GM23248 (cell line): ENCODE measurements at regions not wholly inside any gene's neighbourhood (a gene's known extent, or its start where the extent isn't known, plus 50 kb on each side); places are given as distances from the start of the nearest gene placed in this dataset.

ENCODE experiments used
- DNase-seq: peaks from one replicate; pipeline ENCODE4 v3.0.0-alpha.2; 2015
- H2AFZ ChIP-seq: fragments of 200-600 bp; sonication (generic); 2 replicates; pipeline ENCODE4 v1.6.1; 2016; ENCODE audit warnings: antibody characterized with exemption
- H3F3A ChIP-seq: fragments of 200-600 bp; sonication (generic); 2 replicates; pipeline ENCODE4 v1.6.1; 2016; ENCODE audit warnings: mild to moderate bottlenecking, antibody characterized with exemption, mixed run types; ENCODE audit not compliant: insufficient read depth
- H3K27ac ChIP-seq: fragments of 200-600 bp; sonication (generic); 2 replicates; pipeline ENCODE4 v1.5.1; 2016; ENCODE audit warnings: mild to moderate bottlenecking
- H3K27me3 ChIP-seq: fragments of 200-600 bp; sonication (generic); replicated peaks from 2 replicates; pipeline ENCODE4 v1.6.1; 2016; ENCODE audit warnings: mild to moderate bottlenecking; ENCODE audit not compliant: insufficient read depth
- H3K36me3 ChIP-seq: fragments of 200-600 bp; sonication (generic); 2 replicates; pipeline ENCODE4 v1.6.1; 2016; ENCODE audit warnings: low read depth, mild to moderate bottlenecking
- H3K4me1 ChIP-seq: fragments of 200-600 bp; sonication (generic); 2 replicates; pipeline ENCODE4 v1.6.1; 2016; ENCODE audit warnings: mild to moderate bottlenecking; ENCODE audit not compliant: insufficient read depth
- H3K4me2 ChIP-seq: fragments of 200-600 bp; sonication (generic); one replicate; pipeline ENCODE4 v1.6.1; 2016; ENCODE audit warnings: mild to moderate bottlenecking; ENCODE audit not compliant: unreplicated experiment
- H3K4me3 ChIP-seq: fragments of 200-600 bp; sonication (generic); 2 replicates; pipeline ENCODE4 v1.5.1; 2016; ENCODE audit warnings: mild to moderate bottlenecking
- H3K79me2 ChIP-seq: fragments of 200-600 bp; sonication (generic); 2 replicates; pipeline ENCODE4 v1.6.1; 2016; ENCODE audit warnings: mild to moderate bottlenecking; ENCODE audit not compliant: insufficient read depth
- H3K9ac ChIP-seq: fragments of 200-600 bp; sonication (generic); 2 replicates; pipeline ENCODE4 v1.6.1; 2016; ENCODE audit warnings: mild to moderate bottlenecking
- H3K9me2 ChIP-seq: fragments of 200-600 bp; sonication (generic); 2 replicates; pipeline ENCODE4 v1.6.1; 2016; ENCODE audit warnings: mixed run types, mild to moderate bottlenecking, moderate library complexity; ENCODE audit not compliant: insufficient read depth
- H3K9me3 ChIP-seq: fragments of 200-600 bp; sonication (generic); one replicate; pipeline ENCODE4 v1.6.1; 2017; ENCODE audit warnings: low read depth
- H4K20me1 ChIP-seq: fragments of 200-600 bp; sonication (generic); 2 replicates; pipeline ENCODE4 v1.6.0; 2016; ENCODE audit not compliant: insufficient read depth
- EZH2 ChIP-seq: fragments of 200-600 bp; sonication (generic); IDR thresholded peaks from 2 replicates; pipeline ENCODE4 v1.6.1; 2018; ENCODE audit warnings: antibody characterized with exemption, mild to moderate bottlenecking; ENCODE audit not compliant: insufficient read depth, poor library complexity, severe bottlenecking
- EZH2phosphoT487 ChIP-seq: fragments of 200-600 bp; sonication (generic); IDR thresholded peaks from 2 replicates; pipeline ENCODE4 v1.6.1; 2018; ENCODE audit warnings: antibody characterized with exemption, moderate library complexity, mild to moderate bottlenecking, low read depth; ENCODE audit not compliant: insufficient read depth
- WGBS, 2 experiments: methylation state at CpG; one replicate each; pipeline ENCODE4 v1.1.6; 2015 to 2017; ENCODE audit warnings: low lambda C conversion rate in 2 of 2, low coverage in 1 of 2; ENCODE audit errors: missing lambda C conversion rate in 2 of 2; 5-methylcytosine and 5-hydroxymethylcytosine counted together
- in situ Hi-C: fragments of 300-500 bp; cut with MboI; formaldehyde crosslinking; loops from 2 replicates; pipeline ENCODE4 v1.15.0; 2020

DNA sequence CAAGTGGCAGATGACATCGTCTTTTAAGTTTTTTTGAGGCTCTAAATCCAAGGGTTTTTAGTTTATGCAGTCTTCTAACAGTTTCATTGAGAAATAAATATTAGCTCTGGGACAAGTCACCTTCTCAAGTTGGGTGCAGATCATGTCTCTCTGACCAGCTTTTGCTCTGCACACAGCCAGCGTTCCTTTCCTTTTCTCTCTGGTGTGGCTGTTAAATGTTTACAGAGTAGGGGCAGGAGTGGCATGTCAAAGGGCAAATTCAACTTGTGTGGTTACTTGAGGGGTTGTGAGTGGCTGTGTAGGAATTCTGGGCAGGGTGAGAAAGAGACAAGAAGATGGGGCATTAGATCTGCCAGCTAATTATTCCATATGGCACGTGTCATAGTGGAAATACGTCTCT is 187.5 kb upstream of the HMHB1 start:
- in situ Hi-C loops, result no loop called here
- Histone ChIP-seq H3K4me3 (no peak overlapping the region), H3K4me2 (no peak overlapping the region), H3K79me2 (no peaks in the 10 kb centered on the region), H3K9me3 (no peaks in the 10 kb centered on the region), H3K27ac (no peak overlapping the region), H4K20me1 (no peaks in the 10 kb centered on the region), H2AFZ (no peak overlapping the region), H3K4me1 (peaks cover 12% of the 10 kb centered on the region), H3K27me3 (no peaks in the 10 kb centered on the region), H3K9ac (no peak overlapping the region), H3F3A (peaks cover 4% of the 10 kb centered on the region; the same call in 1 of the 2 replicates), H3K9me2 (0 out of 2 replicates have a peak, but pooled peaks cover 6% of the 10 kb centered on the region), H3K36me3 (no peaks in the 10 kb centered on the region)
- DNase-seq, result no peak
- WGBS, 2 experiments, result 95 to 99% methylated on average over 4 of the region's 4 CpGs
- no peak for TF ChIP-seq EZH2
- TF ChIP-seq EZH2phosphoT487, result no peak

DNA sequence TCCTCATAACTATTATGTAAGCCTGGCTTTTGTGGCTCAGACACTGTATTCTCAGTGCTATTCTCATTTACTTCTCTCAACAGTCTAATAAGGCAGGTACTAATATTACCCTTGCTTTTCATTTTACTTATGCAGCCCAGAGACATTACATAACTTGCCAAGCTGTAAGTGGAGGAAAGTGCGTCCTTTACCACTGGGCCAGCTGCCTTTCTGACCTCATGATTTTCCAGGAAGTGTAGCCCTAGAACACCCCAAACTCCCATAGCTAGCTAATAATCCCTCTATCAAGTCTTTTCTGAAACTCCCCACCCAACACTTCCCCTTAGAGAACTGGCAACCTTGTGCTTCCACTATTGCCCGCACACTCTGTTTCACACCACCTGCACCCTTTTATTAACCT is 192.9 kb upstream of the HMHB1 start:
- no peaks in the 10 kb centered on the region for H3K27me3 ChIP-seq
- H3K27ac ChIP-seq, result no peak overlapping the region
- no peak overlapping the region for H3K4me3 ChIP-seq
- H3K9me2 ChIP-seq, result 0 out of 2 replicates have a peak, but pooled peaks cover 1% of the 10 kb centered on the region
- no peak overlapping the region for H2AFZ ChIP-seq
- no peak overlapping the region for H3K9ac ChIP-seq
- no peak for TF ChIP-seq EZH2
- TF ChIP-seq EZH2phosphoT487, result no peak
- WGBS, 2 experiments, result 95 to 96% methylated on average over 2 of the region's 2 CpGs
- no peak overlapping the region for H3K4me2 ChIP-seq
- no peaks in the 10 kb centered on the region for H3K36me3 ChIP-seq
- no peaks in the 10 kb centered on the region for H4K20me1 ChIP-seq
- 0 out of 2 replicates have a peak, but pooled peaks cover 2% of the 10 kb centered on the region for H3F3A ChIP-seq
- in situ Hi-C loops, result no loop called here
- H3K9me3 ChIP-seq, result no peaks in the 10 kb centered on the region
- H3K4me1 ChIP-seq, result peaks cover 1% of the 10 kb centered on the region; the same call in 1 of the 2 replicates
- DNase-seq, result no peak
- H3K79me2 ChIP-seq, result no peaks in the 10 kb centered on the region

DNA sequence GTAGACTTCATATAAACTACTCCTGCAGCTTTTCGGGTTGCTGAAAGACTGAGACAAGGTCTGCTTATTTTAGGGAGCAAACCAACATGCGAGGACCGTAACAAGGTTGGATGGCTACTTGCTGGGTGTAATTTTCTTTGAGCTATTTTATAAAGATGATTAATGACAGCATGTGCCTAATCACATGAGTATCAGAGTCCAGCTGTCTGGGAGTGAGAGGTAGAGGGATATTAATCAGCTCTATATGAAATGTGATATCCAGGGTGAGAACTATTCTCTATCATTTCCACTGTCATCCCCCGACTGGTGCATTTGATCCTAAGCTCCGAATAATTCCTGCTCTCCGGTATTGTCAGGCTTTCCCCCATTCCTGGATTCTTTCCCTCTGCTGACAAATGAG is 193.8 kb upstream of the HMHB1 start:
- Histone ChIP-seq H3K27ac (no peak overlapping the region), H2AFZ (no peak overlapping the region), H3F3A (peaks cover 11% of the 10 kb centered on the region; the same call in 1 of the 2 replicates), H3K9me2 (0 out of 2 replicates have a peak, but pooled peaks cover 4% of the 10 kb centered on the region), H3K9ac (no peak overlapping the region), H3K79me2 (no peaks in the 10 kb centered on the region), H3K4me3 (no peak overlapping the region), H3K27me3 (no peaks in the 10 kb centered on the region), H3K4me1 (peaks cover 10% of the 10 kb centered on the region), H3K9me3 (no peaks in the 10 kb centered on the region), H3K4me2 (no peak overlapping the region), H4K20me1 (no peaks in the 10 kb centered on the region), H3K36me3 (no peaks in the 10 kb centered on the region)
- 93 to 95% methylated on average over 6 of the region's 6 CpGs for WGBS, 2 experiments
- no peak for DNase-seq
- no peak for TF ChIP-seq EZH2
- no peak for TF ChIP-seq EZH2phosphoT487
- in situ Hi-C loops, result no loop called here

DNA sequence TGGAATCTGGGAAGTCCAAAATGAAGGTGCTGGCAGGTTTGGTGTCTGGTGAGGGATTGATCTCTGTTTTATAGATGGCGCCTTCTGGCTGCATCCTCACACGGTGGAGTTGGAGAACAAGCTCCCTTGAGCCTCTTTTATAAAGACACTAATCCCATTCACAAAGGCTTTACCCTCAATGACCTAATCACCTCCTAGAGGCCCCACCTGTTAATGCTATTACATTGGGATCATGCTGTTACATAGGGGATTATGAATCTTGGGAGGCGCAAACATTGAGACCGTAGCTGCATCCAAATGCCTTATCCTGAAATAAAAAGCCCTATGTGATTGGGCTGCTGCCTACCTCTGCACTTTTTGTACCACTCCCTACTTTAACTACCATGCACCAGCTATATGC is 197.1 kb upstream of the HMHB1 start:
- Histone ChIP-seq H3K4me3 (no peak overlapping the region), H3K9me3 (no peaks in the 10 kb centered on the region), H3F3A (peaks cover 16% of the 10 kb centered on the region; the same call in 1 of the 2 replicates), H3K36me3 (no peaks in the 10 kb centered on the region), H3K4me2 (no peak overlapping the region), H3K9ac (no peak overlapping the region), H3K27me3 (no peaks in the 10 kb centered on the region), H3K9me2 (0 out of 2 replicates have a peak, but pooled peaks cover 4% of the 10 kb centered on the region), H4K20me1 (no peaks in the 10 kb centered on the region), H3K4me1 (peaks cover 12% of the 10 kb centered on the region), H3K27ac (no peak overlapping the region), H2AFZ (no peak overlapping the region), H3K79me2 (no peaks in the 10 kb centered on the region)
- DNase-seq, result no peak
- WGBS, 2 experiments, result 73% methylated on average over 4 of the region's 4 CpGs
- in situ Hi-C loops, result no loop called here
- TF ChIP-seq EZH2phosphoT487, result no peak
- no peak for TF ChIP-seq EZH2
